ENCODE measurements at regions not wholly inside any gene's neighbourhood (a gene's known extent, or its start where the extent isn't known, plus 50 kb on each side); places are given as distances from the start of the nearest gene placed in this dataset.

DNA sequence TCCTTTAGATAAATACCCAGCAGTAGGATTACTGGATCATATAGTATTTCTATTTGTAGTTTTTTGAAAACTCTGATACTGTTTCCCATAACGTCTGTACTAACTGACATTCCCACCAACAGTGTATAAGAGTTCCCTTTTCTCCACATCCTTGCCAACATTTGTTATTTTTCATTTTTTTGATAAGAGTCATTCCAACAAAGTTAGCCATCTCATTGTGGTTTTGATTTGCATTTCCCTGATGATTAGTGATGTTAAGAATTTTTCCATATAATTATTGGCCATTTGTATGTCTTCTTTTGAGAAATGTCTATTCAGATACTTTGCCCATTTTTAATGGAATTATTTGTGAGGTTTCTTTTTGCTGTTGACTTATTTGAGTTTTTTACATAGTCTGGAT, 486.0 kb downstream of the FLRT2 start:
- DNase-seq (ENCODE audit: low read depth, low spot score): no peak

DNA sequence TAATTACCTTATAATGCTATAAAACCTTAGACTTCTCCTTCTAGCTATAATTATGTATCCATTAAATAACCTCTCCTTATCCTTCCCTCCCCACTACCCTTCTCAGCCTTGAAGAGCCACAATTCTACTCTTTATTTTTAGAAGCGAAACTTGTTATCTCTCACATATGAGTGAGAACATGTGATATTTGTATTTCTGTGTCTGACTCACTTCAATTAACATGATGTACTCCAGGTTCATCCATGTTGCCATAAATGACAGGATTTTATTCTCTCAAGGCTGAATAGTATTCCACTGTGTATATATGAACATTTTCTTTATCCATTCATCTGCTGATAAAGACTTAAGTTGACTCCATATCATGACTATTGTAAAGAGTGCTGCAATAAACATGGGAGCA, 485.6 kb downstream of the FLRT2 start:
- no peak for DNase-seq (ENCODE audit: low read depth, low spot score)

- no peak for DNase-seq (ENCODE audit: low read depth, low spot score)
Measured at GRCh38 chr14:86013641-86014040, 483.7 kb downstream of the FLRT2 start.

DNA sequence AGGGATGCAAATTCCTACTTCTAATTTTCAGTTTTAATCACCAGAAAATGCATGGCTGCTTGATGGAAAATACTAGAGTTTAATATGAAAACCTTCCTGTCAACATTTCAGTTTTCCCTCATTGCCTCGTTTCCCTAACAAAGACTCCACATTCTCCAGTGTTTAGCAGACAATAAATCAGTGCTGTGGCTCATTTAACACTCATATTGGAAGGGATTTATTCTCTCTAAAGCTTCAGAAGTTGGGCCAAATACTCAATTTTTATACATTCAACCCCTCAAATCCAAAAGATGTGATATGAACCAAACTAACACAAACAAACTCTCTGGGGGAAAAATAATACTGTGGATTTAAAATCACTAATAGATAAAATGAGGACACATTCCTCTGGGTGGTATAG, 482.5 kb downstream of the FLRT2 start:
- no peak for DNase-seq (ENCODE audit: low read depth, low spot score)

- no peak for DNase-seq (ENCODE audit: low read depth, low spot score)
Measured at GRCh38 chr14:86003998-86004397, 474.1 kb downstream of the FLRT2 start.

- DNase-seq (ENCODE audit: low read depth, low spot score): no peak
Measured at GRCh38 chr14:85996551-85996950, 466.6 kb downstream of the FLRT2 start.

- no peak for DNase-seq (ENCODE audit: low read depth, low spot score)
Measured at GRCh38 chr14:85991156-85991555, 461.2 kb downstream of the FLRT2 start.

GRCh38 chr14:85987907-85988306, 458.0 kb downstream of the FLRT2 start:
- DNase-seq (ENCODE audit: low read depth, low spot score): no peak

DNA sequence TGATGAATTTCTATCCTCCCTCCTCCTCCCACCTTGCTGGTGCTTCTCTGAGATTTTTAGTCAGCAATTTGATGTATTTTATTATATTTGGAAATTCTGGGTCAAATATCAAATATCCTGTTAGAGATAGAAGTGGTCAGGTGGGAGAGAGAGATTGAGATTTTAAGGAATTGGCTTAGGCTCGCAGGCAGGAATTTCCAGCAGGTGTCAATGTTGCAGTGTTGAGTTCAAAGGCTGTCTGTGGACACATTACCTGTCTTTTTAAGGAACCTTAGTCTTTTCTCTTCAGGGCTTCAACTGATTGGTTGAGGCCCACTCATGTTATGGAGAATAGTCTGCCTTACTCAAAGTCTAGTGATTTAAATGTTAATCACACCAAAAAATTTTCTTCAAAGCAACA, 457.3 kb downstream of the FLRT2 start:
- DNase-seq (ENCODE audit: low read depth, low spot score): no peak

DNA sequence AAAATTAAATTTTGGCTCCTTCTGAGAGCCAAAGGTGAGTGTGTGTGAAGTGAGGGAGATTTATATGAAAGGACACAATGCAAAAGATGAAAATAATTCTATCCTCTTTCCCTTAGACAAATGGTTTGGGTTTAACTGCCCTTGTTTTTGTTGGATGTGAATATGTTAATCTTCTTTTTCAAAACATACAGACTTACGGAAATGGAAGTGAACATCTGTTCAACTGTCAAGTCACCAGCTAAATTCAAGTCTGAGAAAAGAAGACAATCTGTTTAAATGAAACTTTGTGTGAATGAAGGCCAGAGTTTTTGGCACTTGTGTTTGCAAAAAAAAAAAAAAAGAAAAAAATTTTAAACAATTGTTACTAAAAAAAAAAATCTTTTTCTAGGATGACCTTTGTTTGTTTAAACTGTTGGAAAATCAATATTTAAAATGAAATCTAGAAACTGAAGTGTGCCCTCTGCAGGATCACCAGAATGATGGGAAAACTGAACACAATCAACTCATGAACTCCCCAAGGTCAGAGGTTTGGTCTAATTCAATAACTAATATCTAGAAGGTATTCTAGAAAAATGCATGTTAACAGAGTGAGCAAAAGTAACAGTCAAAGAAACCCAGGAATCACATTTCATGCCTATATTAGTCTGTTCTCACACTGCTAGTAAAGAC, 448.8 kb downstream of the FLRT2 start:
- DNase-seq (ENCODE audit: low read depth, low spot score): no peak

GRCh38 chr14:85974602-85975001, 444.7 kb downstream of the FLRT2 start:
- DNase-seq (ENCODE audit: low read depth, low spot score): no peak

- DNase-seq (ENCODE audit: low read depth, low spot score): no peak
Measured at GRCh38 chr14:85963486-85963885, 433.5 kb downstream of the FLRT2 start.

DNA sequence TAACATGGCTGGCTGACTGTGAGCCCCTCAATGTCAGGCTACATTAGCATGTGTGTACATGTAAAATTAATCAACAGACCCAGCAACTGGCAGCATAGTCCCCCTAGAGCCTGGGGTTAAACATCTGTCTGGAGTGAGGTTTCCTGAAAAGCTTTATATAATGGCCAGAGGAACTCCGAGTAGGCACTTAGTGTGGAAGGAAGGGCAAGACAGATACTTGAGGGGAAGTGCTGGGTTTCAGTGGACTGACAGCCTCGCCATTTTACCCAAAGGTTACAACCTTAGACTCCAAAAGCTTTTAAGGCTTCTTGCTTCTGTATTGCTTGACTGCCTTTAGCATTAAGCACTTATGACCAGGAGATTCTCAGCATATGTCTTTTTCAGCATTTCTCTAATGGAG, 430.8 kb downstream of the FLRT2 start:
- no peak for DNase-seq (ENCODE audit: low read depth, low spot score)

- no peak for DNase-seq (ENCODE audit: low read depth, low spot score)
Measured at GRCh38 chr14:85959063-85959462, 429.1 kb downstream of the FLRT2 start.

- no peak for DNase-seq (ENCODE audit: low read depth, low spot score)
Measured at GRCh38 chr14:85958069-85958468, 428.1 kb downstream of the FLRT2 start.

- no peak for DNase-seq (ENCODE audit: low read depth, low spot score)
Measured at GRCh38 chr14:85953265-85953664, 423.3 kb downstream of the FLRT2 start.

DNA sequence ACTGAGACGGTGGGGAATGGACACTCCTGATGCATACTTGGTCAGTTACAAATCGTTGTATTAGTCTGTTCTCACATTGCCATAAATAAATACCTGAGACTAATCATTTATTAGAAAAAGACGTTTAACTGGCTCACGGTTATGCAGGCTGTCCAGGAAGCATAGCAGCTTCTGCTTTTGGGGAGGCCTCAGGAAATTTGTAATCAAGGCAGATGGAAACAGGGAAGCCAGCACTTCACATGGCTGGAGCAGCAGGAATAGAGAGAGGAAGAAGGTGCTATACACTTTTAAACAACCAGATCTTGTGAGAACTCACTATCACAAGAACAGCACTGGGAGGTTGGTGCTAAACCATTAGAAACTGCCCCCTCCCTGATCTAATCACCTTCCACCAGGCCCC, 418.2 kb downstream of the FLRT2 start:
- no peak for DNase-seq (ENCODE audit: low read depth, low spot score)

GRCh38 chr14:85947461-85948139, 417.7 kb downstream of the FLRT2 start:
- no peak for DNase-seq (ENCODE audit: low read depth, low spot score)

GRCh38 chr14:85943192-85943591, 413.2 kb downstream of the FLRT2 start:
- DNase-seq (ENCODE audit: low read depth, low spot score): no peak

DNA sequence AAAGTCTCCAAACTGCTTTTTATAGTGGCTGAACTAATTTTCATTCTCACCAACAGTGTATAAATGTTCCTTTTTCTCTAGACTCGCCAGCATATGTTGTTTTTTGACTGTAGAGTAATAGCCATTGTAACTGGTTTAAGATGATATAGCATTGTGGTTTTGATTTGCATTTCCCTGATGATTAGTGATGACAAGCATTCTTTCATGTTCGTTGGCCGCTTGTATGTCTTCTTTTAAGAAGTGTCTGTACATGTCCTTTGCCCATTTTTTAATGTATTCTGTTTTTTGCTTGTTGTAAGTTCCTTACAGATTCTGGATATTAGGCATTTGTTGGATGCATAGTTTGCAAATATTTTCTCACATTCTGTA, 404.9 kb downstream of the FLRT2 start:
- DNase-seq (ENCODE audit: low read depth, low spot score): no peak

- DNase-seq (ENCODE audit: low read depth, low spot score): no peak
Measured at GRCh38 chr14:85934123-85934885, 404.4 kb downstream of the FLRT2 start.

DNA sequence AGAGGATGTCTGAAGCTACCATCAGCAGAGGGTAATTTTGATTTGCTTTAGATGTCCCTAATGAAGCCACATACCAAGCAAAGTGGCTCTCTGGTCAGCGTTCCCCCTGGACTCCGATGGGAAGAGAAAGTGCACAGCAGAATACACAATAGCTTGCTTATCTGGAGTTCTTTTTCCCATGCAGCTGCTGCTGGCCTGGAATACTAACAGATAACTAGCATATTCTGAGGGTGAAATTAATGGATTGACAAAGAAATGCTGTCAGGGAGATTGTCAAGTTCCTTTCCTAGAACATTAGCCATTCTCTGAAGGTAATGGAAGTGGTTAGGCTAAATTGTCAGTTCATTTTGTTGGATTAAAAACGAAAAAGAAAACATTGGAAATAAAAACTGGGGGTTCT, 391.3 kb downstream of the FLRT2 start:
- DNase-seq (ENCODE audit: low read depth, low spot score): no peak

DNA sequence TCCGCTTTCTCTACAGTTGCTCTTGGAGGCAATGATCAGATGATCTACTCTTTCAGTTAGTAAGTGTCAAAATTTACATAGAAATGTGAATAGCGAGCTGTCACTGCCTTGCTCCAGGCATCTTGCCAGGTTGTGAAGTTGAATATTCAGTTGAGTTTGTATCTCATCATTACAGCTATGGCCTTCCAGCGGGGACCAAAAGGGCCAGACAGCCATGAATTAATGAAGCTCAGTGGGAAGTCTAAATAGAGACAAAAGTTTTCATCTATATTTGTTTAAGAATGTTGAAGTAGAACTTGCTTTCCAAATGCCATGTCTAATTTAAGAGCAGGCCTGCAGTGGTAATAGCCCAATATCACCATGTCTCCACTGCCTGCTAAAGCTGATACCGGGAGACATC, 387.8 kb downstream of the FLRT2 start:
- DNase-seq (ENCODE audit: low read depth, low spot score): no peak

Data from smooth muscle cell of the brain vasculature (primary cell).